Fibroblast of skin of left quadriceps (primary cell): ENCODE measurements at regions not wholly inside any gene's neighbourhood (a gene's known extent, or its start where the extent isn't known, plus 50 kb on each side); places are given as distances from the start of the nearest gene placed in this dataset.
A peak's percentile ranks its signal among the peaks of the same experiment; 100 is the strongest.

Experiments
- DNase-seq, 2 experiments: peaks; one replicate each; pipeline ENCODE4 v3.0.0-alpha.2; 2013; ENCODE audit warnings: low read depth in 2 of 2

DNA sequence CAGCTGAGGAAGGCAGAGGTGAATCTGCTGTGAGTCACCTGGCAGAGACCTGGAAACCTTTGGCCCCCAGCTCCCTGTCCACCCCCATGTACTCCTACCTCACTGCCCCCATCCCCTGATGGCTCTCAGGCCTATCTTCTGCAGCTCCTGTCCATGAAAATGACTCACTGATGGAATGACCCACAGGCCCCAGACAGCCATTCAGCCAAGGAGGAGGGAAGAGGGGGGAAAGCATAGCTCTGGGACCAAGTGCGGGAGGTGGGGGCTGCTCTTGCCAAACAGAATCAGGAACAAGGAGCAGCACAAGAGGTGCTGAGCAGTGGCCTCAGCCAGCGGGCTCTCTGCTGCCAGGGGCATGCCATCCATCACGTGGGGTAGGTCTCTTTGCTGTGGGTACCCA is 111.4 kb upstream of the C1QTNF9B start:
- no peak for DNase-seq

DNA sequence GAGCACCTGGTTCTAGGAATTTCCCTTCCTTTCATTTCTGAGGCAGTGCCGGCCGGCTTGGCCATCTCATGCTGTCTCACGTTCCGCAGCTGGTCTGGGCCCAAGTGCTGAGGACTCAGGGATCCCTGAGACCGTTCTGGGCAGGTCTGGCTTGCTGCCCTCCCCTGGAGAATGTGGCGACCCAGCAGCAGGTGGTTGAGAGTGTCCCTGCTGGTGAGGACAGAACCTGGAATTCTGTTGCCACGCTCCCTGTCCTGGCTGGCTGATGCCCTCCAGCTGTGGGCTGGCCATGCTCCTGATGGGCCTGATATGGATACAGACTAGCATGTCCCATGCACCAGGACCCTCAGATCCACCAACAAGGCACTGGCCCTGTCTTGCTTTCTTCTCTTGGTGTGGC is 114.0 kb upstream of the C1QTNF9B start:
- no peak for DNase-seq

DNA sequence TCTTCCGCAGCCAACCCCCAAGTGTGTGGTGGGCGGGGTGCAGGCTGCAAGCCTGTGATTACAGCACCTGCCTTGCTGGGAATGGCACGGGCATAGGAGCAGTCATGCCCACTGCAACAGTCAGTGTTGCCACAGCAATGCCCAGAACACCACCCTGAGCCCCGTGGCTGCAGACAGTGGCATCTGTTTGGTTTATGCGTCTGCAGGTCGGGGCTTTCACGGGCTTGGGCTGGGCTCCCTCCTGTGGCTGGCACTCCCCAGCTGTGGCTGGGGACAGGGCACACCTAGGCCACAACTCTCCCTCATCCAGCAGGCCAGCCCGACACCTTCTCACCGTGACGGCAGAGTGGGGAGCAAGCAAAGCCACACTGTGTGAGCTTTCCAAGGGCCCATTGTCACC is 115.3 kb upstream of the C1QTNF9B start:
- DNase-seq, result no peak

DNA sequence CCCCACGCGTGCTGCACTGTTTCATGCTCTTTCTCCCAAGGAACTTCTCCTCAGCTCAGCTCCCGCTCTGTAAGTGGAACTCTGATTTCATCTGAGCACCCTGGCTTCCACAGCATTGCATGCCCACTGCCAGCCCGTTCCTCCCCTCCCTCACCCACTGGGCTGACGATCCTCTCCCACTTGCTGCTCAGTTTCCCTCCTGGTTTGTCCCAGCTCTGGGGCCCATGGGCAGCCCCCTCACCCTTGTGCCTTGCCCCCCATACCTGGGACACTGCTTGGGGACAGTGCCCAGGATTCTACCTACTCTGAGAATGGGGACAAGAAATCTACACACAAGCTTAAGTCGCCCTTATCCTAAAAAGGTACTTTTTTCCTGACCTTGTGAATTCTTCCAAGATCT is 115.9 kb upstream of the C1QTNF9B start:
- no peak for DNase-seq

DNA sequence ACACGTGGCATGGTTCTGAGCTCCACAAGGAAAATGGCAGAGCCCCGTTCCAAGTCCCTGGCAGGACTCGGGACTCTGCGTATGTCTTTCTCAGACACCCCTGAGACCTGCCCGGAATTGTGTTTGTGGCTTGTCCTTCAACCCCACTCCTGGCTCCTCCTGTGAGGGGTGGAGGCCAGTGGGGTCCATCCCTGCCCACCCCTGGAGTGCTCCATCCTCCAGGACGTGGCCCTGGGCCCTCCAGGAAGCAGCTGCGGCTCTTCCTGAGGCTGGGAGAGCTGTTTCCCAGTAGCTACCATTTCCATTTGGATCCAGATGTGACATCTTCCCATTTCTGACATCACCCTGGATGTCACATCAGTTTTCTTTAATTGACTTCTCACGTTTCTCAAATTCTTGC is 118.7 kb upstream of the C1QTNF9B start:
- DNase-seq, result no peak

DNA sequence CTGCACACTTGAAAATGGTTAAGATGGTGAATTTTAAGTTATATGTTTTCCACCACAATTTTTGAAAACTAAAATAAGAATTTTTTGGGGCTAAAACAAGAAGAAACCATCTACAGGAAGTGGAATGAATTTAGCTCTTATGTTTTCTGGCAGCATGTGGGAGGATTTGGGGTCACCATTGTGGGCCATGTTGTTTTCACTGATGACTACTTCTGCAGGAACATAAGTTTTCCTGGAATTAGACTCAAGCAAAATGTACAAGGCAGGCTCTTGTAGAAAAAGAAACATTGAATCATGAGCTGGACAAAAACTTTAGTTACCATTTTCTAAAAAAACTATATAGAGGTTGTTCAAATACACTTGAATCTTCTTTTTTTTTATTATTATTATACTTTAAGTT is 125.3 kb upstream of the C1QTNF9B start:
- DNase-seq, result no peak

DNA sequence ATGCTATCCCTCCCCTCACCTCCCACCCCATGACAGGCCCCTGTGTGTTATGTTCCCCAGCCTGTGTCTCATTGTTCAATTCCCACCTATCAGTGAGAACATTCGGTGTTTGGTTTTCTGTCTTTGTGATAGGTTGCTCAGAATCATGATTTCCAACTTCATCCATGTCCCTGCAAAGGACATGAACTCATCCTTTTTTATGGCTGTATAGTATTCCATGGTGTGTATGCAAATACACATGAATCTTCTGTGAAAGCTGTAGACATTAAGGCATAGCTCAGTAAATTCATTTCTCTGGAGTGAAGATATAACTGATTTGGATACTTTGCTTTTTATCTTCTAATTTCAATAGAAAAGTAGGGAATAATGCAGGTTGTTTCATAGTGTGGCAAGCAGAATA is 125.8 kb upstream of the C1QTNF9B start:
- no peak for DNase-seq

DNA sequence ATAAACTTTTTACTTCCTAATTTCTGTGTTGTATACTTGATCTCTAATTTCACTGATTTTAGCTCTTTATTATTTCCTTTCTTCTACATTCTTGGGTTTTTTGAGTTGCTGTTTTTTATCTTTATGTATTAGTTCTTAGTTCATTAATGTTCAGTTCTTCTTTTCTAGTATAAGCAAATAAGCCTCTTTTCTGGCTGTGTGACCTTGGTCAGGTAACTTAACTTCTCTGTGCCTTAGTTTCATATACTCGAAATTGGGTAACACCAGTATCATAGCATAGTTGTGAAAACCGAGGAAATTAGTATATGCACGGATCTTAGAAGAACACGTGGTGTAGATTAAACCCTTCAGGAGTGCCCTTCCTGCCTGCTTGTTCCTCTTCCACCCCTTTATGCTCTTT is 130.2 kb upstream of the C1QTNF9B start:
- no peak for DNase-seq

DNA sequence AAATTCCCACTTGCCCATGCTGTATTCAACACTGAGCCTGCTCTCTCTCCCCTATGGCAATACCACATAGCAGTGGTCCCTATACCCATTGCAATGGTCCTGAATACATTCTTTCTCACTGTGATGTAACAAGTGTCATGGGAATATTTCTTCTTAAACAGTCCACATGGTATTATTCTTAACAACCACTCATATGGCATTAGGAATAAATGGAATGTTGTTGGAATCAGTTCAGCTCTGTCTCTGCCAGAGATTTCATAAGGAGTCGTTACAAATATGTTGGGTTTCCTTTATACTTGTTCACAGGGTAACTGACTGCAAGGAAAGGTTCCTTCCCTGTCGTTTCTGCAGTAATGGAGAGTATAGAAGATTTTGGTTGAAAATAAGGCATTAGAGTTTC is 128.3 kb upstream of the SPATA13 start:
- peak; percentile 82 to 85 for DNase-seq

DNA sequence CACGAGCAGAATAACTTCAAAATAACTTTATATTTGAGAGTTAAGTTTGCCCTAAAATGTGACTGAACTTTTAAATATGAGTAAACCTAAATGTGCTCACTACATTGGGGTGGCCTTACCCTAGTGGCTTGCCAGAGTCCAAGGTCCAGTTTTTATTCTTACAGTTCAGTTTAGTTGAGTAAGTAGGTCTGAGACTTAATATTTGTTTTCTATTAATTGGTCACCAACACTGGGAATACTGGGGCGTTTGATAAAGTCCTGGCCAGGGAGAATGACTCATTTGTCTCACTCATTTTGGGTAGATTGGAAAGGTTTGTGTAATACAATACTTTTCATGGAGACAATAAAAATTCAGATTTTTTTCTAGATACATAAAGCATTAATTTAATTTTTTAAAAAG is 127.8 kb upstream of the SPATA13 start:
- DNase-seq, result no peak

DNA sequence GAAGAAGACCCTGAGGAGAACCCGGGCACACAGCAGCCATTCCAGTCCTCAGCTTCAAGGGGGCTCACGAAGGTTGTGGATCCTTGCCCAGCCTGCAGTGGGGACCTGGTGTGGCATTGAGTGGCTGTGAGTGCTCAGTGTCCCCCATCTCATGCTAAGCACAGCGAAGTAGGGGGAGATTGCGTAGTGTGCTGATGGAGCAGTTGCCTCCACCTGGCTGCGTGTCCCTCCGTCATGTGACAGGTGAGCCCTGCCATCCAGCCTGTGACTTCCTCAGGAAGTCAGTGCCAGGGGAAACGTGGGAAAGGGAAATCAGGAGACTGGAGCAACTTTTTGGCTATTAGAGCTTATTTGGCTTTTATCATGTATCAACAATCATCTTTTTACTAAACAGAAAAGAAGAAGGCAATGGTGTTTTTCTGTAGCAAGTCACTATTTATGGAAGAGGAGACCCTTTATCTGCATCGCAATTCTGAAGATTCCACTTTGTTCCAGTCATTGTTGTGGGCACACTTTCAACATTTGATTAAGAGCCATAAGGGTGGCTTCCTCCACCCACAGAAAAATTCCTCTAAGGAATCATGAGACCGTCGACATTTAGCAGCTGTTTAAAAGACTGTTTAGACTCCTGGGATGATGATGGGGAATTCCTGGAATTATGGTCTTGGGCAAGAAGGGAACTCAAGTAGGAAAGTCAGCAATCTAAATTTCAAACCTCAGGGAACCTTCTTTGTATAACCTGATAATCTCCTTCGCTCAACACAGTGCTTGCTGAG is 126.8 kb upstream of the SPATA13 start:
- DNase-seq, result peak; percentile 73 to 74

DNA sequence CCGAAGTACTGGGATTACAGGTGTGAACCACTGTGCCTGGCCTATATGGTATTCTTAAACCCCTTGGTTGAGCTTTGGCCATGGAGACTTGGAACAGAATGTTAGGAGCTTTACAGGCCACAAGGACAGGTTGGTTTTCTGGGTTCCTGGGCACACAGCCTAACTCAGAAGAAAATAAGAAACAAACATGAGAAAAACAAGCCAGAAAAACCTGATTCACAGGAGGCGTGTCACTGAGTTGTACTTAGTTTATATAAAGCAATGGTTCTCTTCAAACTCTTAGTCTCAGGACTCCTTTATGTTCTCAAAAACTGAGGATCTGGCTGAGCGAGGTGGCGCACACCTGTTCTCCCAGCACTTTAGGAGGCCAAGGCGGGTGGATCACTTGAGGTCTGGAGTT is 125.1 kb upstream of the SPATA13 start:
- DNase-seq, result no peak

DNA sequence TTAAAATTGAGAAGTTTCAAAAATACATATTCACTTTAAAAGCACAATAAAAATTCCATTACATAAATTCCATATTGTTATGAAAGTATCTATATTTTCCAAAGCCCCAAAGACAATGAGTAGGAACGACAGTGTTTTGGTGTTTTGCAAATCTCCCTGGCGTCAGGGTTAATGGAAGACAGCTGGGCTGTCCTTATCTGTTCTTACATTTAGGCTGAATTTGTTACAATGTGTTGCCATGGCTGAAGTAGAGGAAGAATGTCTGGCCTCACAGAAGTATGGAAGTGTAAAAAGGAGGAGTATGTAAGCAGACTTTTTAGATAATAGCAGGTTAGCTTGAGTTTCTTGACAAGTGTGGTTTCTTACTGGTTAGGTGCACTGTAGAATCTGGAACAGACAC is 124.4 kb upstream of the SPATA13 start:
- no peak for DNase-seq

DNA sequence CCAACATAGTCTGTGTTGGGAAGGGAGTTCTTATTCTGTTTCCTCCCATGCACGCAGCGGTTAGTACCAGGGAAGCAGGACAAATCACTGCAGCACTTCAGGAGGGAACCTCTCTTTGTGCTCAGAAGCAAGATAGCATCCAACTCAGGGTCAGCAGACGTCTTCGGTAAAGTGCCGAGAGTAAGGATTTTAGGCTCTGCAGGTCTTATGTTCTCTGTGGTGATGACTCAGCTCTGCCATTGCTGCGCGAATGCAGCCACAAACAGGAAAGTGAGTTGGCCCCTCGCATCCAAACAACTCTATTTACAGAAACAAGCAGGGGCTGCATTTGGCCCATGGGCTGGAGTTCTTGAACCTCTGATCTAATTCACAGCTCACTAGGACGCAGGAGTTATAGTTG is 122.1 kb upstream of the SPATA13 start:
- no peak for DNase-seq

DNA sequence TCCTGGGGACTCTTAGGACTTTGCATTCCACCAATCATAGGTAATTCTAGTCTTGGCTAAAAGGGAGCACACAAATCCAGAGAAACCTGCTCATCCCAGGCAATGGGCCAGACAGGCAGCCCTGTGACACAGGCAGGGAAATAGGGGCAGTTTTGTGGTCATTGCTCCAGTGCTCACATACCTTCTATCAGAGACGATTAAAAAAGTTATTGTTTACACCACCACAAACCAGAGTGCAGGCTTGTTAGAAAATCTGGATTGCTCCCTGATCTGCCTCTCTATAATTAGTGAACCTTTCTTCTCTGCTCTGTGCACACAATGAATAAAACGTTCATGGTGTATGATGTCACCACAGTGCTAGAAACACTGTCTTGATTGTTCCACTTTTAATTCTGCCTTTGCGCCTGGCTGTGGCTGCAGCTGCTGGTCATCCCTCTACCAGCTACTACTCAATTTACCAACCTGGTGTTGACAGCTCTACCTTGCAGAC is 121.6 kb upstream of the SPATA13 start:
- DNase-seq, result peak in 1 of 2 experiments; percentile 28

DNA sequence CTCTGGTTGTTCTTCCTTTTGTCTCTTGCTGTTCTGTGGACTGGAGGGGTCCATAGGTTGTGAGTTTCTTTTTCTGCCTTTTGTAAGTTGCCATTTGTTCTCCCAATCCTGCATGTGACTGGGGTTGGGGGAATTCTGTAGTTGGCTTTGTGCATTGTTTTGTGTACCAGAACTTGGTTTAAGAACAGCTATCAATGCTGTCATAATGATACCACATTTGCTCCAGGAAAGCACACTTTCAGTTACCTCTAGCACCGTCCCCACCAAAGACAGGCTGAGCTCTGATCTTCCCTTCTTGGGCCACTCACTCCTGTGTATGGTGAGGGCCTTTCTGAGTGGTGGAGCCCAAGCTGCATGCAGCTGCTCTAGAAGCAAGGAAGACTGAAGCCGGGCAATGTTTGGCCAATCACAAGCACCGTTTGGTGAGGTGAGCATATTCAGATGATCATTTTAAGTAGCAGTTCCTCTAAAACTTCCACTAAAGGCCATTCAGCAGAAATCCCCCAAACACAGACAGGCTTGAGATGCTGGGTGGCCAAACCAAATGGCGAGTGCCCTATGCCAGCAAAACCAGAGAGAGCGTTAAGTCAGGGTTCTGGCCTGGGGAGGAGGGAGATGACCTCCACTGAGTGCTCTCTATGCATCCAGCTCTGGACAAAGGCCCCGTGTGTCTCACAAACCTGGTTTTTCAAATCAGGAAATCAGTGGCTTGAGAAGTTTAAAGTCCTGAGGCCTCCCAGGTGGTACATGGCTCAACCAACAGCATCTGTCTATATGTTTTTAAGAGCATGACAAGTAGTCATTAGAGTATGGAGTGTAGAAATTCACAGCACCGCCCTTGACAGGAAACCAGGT is 120.7 kb upstream of the SPATA13 start:
- DNase-seq, result no peak

DNA sequence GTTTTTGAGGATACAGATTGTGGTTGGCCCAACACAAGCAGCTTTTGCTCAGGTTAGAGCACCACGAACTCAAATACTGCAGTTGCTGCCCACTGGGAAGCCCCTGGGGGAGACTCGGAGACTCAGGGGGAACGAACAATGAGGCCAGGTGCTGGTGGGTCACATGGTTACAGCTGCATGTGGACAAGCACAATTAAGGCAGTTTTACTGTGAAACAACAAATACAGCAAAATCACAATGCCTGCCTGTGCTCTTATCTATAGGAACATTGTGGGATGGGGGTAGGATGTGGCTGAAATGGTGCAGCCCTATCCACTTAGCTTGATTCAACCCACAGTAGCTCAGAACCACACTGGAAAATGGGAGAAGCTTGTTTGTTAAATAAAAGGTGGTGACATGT is 119.7 kb upstream of the SPATA13 start:
- no peak for DNase-seq

DNA sequence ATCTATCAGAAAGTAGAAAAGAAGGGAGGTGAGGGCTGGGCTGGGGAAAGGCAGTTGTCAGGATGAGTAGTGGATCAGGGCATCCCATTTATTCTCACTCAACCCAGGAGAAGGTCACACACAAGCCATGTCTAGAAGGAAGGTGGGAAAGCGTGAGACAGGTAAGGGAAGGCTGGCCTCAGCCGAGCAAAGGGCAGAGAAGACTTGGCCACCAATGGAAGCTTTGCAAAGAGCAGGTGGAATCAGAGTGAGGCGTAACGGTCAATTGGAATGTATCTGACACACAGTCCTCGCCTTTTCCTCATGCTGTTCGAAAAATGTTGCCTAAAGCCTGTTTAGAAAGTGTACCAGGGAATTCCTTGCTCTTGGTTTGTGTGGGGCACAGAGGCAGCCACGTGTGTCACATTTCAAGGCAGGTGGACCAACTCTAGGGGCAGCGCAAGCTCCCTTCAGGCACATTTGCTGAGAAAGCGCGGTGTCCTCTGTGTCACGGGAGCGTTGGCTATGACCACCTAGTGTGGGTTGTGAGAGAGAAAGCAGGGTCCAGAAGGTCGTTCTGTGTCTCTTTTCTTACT is 118.8 kb upstream of the SPATA13 start:
- no peak for DNase-seq

DNA sequence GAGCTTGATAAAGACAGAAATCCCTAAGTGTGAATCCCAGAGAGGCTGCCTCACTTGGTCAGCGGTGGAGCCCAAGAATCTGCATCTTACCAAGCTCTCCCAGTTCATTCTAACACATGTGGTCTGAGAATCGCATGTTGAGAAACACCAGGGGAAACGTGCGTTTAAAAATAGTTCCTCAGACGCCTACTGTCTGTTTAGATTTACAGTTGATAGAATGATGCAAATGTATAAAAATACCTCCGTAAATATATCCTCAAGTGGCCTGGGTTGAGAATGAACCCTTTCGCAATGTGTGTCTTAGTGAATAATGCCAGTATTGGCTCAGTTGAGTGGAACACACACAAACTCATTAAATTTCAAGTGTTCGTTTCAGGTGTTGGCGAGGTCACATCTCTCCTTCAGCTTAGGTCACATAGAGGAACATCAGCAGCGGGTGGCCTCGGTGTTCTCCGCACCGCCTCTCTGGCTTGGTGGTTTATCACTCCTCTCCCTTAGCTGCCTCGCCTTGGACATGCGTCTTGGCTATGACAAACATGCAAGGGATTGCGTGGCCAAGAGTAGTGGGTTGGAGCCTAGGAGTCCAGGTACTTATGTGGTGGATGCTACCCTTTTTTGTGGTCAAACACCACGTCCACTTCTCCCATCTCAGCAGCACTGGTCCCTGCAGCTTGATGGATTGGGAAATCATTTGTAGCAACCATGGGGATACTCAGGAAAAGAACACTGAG is 117.6 kb upstream of the SPATA13 start:
- no peak for DNase-seq

DNA sequence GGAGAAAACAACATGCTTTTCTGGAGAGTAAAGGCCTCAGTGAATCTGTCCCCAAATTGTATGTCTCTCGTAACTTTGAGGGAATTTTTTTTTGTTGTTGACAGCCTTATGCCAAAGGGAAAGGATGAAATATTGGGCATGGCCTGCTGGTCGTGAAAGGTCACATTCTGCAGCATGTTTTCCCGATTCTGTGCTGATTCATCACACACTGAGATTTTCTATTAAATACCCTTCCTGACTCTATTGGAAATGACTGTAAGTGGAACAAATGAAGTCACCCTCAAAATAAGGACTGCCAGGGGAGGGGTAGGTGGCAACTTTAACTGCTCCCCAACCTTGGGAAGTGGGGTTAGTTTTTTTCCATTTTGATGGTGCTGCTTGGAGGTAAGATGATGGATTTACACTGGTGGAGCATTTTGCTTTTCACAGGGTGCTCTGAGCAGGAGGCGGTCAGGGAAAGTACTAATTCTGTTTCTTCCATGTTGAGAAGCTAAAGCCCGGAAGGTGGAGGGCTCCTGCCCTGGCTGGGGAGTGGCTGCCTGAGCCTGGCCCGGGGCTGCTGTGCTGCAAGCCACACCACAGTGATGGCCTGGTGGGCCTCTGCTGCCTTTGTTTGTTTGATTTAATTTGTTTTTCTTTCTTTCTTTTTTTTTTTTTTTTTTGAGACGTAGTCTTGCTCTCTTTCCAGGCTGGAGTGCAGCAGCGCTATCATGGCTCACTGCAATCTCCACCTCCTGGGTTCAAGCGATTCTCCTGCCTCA is 116.8 kb upstream of the SPATA13 start:
- DNase-seq, result no peak

DNA sequence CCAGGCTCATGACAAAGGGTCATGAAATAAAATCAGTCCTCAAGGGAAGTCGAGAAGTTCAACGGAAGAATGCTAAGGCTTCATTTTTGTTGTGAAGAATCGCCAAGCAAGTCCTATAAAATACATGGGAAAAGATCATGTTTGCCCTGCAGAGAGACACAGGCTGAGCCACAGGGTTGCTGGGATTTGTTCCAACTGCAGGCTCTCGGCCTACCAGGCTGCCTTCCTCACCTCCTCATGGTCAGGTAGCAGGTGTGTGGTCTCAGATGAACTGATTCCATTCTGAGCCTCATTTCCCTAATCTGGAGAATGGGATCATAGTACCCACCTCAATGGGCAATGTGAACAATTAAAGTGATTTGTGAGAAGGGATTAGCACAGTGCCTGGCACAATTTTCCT is 114.9 kb upstream of the SPATA13 start:
- no peak for DNase-seq
